HCT116 (cell line): ENCODE measurements at regions not wholly inside any gene's neighbourhood (a gene's known extent, or its start where the extent isn't known, plus 50 kb on each side); places are given as distances from the start of the nearest gene placed in this dataset.

Source experiments
- ATF3 ChIP-seq: IDR thresholded peaks from 2 replicates; pipeline ENCODE4 v1.6.1; 2012
- CEBPB ChIP-seq: IDR thresholded peaks from 2 replicates; pipeline ENCODE4 v1.6.1; 2012; ENCODE audit warnings: low read depth
- ELF1 ChIP-seq: IDR thresholded peaks from 2 replicates; pipeline ENCODE4 v1.6.1; 2012; ENCODE audit warnings: low read depth, borderline replicate concordance
- EZH2 ChIP-seq: fragments of 200-600 bp; sonication (generic); IDR thresholded peaks from 2 replicates; pipeline ENCODE4 v1.6.1; 2017; ENCODE audit warnings: antibody characterized with exemption, mixed run types
- EZH2phosphoT487 ChIP-seq: fragments of 200-600 bp; IDR thresholded peaks from 2 replicates; pipeline ENCODE4 v1.6.1; 2018; ENCODE audit warnings: antibody characterized with exemption, borderline replicate concordance
- JUND ChIP-seq: IDR thresholded peaks from 2 replicates; pipeline ENCODE4 v1.6.1; 2012
- POLR2A ChIP-seq: IDR thresholded peaks from 2 replicates; pipeline ENCODE4 v1.7.0; 2011; ENCODE audit warnings: borderline replicate concordance; ENCODE audit not compliant: insufficient read depth, insufficient read length; ENCODE audit errors: extremely low read depth
- POLR2AphosphoS5 ChIP-seq: IDR thresholded peaks from 2 replicates; pipeline ENCODE4 v1.6.1; 2011; ENCODE audit warnings: mild to moderate bottlenecking, low read depth, low read length, moderate library complexity
- SP1 ChIP-seq: IDR thresholded peaks from 2 replicates; pipeline ENCODE4 v1.6.1; 2012; ENCODE audit warnings: low read depth
- ZBTB33 ChIP-seq: IDR thresholded peaks from 2 replicates; pipeline ENCODE4 v1.6.1; 2011; ENCODE audit warnings: mild to moderate bottlenecking, low read length, moderate library complexity; ENCODE audit not compliant: insufficient replicate concordance; ENCODE audit errors: extremely low read depth
- TF ChIP-seq, protein P1 (sequence below): IDR thresholded peaks from 2 replicates; pipeline ENCODE4 v1.6.1; 2012
- TF ChIP-seq, protein P2 (sequence below), 3 experiments: fragments of 200-600 bp in 1 of 3; sonication (generic) in 1 of 3; IDR thresholded peaks in 2 of 3; conservative IDR thresholded peaks in 1 of 3; 2 replicates each; pipeline ENCODE4 v1.5.1; 2012 to 2017; ENCODE audit warnings: low read depth in 2 of 3, low read length in 2 of 3, antibody characterized with exemption in 1 of 3, borderline replicate concordance in 1 of 3, control low read depth in 1 of 3, mild to moderate bottlenecking in 1 of 3, mixed read lengths in 1 of 3, mixed run types in 1 of 3, moderate library complexity in 1 of 3; ENCODE audit not compliant: insufficient read depth in 1 of 3

- TF ChIP-seq, protein P1, sequence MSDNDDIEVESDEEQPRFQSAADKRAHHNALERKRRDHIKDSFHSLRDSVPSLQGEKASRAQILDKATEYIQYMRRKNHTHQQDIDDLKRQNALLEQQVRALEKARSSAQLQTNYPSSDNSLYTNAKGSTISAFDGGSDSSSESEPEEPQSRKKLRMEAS = no peak
- TF ChIP-seq, protein P2, sequence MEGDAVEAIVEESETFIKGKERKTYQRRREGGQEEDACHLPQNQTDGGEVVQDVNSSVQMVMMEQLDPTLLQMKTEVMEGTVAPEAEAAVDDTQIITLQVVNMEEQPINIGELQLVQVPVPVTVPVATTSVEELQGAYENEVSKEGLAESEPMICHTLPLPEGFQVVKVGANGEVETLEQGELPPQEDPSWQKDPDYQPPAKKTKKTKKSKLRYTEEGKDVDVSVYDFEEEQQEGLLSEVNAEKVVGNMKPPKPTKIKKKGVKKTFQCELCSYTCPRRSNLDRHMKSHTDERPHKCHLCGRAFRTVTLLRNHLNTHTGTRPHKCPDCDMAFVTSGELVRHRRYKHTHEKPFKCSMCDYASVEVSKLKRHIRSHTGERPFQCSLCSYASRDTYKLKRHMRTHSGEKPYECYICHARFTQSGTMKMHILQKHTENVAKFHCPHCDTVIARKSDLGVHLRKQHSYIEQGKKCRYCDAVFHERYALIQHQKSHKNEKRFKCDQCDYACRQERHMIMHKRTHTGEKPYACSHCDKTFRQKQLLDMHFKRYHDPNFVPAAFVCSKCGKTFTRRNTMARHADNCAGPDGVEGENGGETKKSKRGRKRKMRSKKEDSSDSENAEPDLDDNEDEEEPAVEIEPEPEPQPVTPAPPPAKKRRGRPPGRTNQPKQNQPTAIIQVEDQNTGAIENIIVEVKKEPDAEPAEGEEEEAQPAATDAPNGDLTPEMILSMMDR (IDR thresholded peaks at IDR 0.05 in 2 of 3, conservative IDR thresholded peaks at IDR 0.05 in 1 of 3; ENCODE audit: borderline replicate concordance in 1 of 3, insufficient read depth in 1 of 3, low read depth in 2 of 3, low read length in 2 of 3) = no peak
- no peak for TF ChIP-seq SP1
- TF ChIP-seq EZH2phosphoT487 = no peak
- no peak for TF ChIP-seq CEBPB
- no peak for TF ChIP-seq JUND
- no peak for TF ChIP-seq EZH2
- no peak for TF ChIP-seq POLR2A
- no peak for TF ChIP-seq POLR2AphosphoS5
- no peak for TF ChIP-seq ZBTB33
- TF ChIP-seq ATF3 = no peak
- TF ChIP-seq ELF1 = no peak
Measured at GRCh38 chr21:27021046-27021445, 54.2 kb upstream of the ADAMTS5 start.
